ENCODE measurements at regions not wholly inside any gene's neighbourhood (a gene's known extent, or its start where the extent isn't known, plus 50 kb on each side); places are given as distances from the start of the nearest gene placed in this dataset.

DNA sequence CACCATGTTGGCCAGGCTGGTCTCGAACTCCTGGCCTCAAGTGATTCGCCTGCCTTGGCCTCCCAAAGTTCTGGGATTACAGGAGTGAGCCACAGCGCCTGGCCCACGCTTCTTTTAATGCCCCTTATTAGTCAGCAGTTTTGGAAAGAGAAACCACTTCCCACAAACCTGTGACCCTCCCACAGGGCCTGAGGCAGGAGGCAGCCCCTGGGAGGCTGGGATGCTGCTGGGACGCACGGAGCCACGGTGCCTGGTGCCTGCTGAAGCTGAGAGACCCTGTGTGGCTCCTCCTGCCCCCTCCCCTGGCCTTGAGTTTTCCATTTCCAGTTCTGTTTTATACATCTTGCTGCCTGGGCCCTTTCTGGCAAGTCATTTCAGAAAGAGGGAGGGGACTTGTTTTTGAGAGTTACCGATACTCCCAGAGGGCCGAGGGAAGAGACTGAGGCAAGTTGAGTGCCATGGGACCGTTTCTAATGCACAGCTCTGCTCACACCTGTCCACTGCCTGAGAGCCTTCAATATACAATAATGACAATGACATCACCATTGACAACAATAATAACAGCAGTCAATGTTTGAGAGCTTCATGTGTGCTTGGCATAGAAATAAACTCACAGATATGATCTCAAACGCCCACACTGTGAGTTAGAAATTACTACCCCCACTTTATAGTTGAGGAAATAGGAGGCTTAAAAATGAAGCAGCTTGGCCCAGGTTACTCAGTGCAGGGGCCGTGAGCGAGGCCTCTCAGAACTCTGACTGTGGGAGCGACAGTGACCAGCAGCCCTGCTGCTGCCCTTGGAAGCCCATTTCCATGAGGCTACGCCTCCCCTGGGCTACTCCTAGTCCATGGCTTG lies 78.1 kb upstream of the YWHAQ start:
- H3K27me3 Mint-ChIP-seq (ENCODE audit: low read depth), result no peaks in the 10 kb centered on the region
- peaks cover 23% of the 10 kb centered on the region for H3K4me1 Mint-ChIP-seq (ENCODE audit: low read depth)
- no peaks in the 10 kb centered on the region for H3K9me3 Mint-ChIP-seq (ENCODE audit: insufficient read depth)
- H3K4me3 Mint-ChIP-seq, result no peak overlapping the region
- ATAC-seq, result no peak
- POLR2A ChIA-PET, result no interaction called here
- no peak overlapping the region for H3K27ac Mint-ChIP-seq
- no peaks in the 10 kb centered on the region for H3K36me3 Mint-ChIP-seq (ENCODE audit: low read depth)
- no peak for DNase-seq
- CTCF ChIA-PET, result interaction anchor here (1.2 kb wide), 2 partner anchors 12 to 19 kb away, joined by 3 read pairs; no protein-coding TSS in a partner anchor

DNA sequence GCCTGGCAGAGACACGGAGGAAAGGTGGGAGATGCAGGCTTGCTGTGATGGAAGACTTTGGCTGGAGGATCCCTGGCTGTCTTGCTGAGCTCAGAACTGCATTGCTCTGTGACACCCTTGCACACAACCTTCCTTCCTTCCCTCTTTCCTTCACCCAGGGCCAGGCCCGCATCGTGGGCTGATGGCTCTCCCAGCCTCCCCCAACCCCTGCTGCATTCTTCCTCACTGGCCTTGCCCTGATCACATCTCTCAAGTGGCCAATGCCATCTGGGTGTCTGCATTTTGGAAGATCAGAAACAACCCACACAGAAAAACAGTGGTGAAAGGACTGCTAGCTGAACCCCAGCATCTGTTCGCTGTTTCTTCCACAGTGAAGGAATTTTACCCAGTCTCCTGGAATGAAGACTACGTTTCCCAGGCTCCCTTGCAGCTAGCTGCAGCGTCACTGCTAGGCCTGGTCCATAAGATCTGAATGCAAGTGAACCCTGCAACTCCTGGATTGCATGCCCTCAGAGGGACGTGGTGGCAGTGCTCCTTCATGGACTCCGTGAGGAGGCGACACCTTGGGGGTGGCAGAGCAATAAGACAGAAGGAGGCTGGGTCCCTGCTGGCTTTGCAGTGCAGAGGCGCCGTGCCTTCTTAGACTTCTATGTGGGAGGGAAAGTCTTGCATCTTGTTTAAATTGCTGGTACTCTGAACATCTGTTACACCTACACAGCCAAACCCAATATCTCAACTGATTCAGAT lies 78.9 kb upstream of the YWHAQ start:
- H3K36me3 Mint-ChIP-seq (ENCODE audit: low read depth), result no peaks in the 10 kb centered on the region

DNA sequence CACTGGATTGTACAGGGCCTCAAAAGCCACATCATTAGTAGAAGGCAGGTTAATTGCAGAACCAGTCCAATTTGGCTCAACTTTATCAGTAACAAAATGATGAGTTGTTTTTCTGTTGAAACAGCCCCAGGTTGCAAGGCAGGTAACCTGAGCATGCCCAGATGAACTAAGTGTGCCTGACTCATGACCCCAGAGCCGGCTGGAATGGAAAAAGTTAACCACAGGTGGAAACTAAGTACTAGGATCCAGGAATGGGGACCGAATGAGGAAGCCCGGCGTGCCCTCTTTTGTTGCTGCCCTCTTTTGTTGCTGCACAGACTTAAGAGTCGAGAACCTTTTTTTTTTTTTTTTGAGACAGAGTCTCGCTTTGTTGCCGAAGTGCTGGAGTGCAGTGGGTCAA lies 79.5 kb upstream of the YWHAQ start:
- ChIA-PET POLR2A (no interaction called here), CTCF (no interaction called here)
- H3K27ac Mint-ChIP-seq, result no peak overlapping the region
- no peaks in the 10 kb centered on the region for H3K36me3 Mint-ChIP-seq (ENCODE audit: low read depth)
- ATAC-seq, result no peak
- no peak overlapping the region for H3K4me3 Mint-ChIP-seq
- H3K4me1 Mint-ChIP-seq (ENCODE audit: low read depth), result peaks cover 12% of the 10 kb centered on the region
- no peak for DNase-seq
- no peaks in the 10 kb centered on the region for H3K9me3 Mint-ChIP-seq (ENCODE audit: insufficient read depth)
- no peaks in the 10 kb centered on the region for H3K27me3 Mint-ChIP-seq (ENCODE audit: low read depth)

More for the DNA sequence above, 78.9 kb upstream of the YWHAQ start:
- DNase-seq, result no peak
- Mint-ChIP-seq H3K27ac (no peak overlapping the region), H3K4me3 (no peak overlapping the region), H3K9me3 (ENCODE audit: insufficient read depth) (no peaks in the 10 kb centered on the region), H3K4me1 (ENCODE audit: low read depth) (peaks cover 18% of the 10 kb centered on the region), H3K27me3 (ENCODE audit: low read depth) (no peaks in the 10 kb centered on the region)
- ATAC-seq, result no peak
- CTCF ChIA-PET, result interaction anchor here (1.2 kb wide), 1 partner anchor 11 kb away, joined by 3 read pairs; no protein-coding TSS in a partner anchor
- POLR2A ChIA-PET, result no interaction called here

DNA sequence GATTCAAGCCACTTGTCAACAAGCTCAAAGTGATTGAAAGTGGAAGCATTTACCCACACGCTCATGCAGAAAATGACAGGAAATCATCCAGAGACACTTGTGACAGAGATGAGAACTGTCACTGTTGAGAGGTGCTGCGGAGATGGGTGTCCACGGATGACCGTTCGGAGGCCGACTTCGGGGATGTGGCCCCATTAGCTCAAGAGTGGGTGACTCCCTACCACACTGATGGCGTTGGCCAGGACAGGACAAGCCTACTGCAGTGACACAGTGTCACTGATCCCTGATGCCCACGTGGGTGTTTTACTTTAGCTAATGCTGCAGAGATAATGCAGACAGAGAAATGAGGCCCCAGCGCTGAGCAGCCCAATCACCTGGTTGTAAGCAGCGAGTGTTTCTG lies 81.5 kb upstream of the YWHAQ start:
- no peak overlapping the region for H3K4me3 Mint-ChIP-seq

DNA sequence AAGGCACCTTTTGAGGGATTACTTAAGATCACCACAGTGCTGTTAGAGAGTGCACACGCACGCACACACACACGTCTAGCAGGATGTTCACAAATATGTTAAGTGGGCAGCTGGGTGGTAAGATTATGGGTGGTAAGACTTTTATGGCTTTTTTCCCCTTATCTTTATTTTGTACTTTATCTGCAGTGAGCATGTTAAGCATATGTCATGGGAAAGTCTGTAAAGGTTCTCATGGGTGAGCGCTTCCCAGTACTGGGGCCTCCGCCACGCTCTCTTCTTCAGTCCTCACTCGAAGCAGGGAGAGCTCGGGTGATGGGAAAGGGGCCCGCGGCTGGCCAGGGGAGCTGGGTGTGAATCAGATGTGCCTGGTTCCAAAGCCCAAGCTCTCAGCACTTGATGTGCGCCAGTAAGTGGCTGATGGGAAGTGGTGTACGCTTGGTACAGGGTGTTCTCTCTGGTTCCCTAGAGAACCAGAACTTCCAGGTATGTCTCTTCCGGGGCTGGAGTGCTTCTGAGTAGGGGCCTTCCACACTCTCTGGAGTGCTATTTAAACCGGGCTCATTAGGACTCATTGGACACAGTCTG lies 83.9 kb upstream of the YWHAQ start:
- H3K4me1 Mint-ChIP-seq (ENCODE audit: low read depth), result peaks cover 8% of the 10 kb centered on the region
- no peak overlapping the region for H3K4me3 Mint-ChIP-seq
- no peaks in the 10 kb centered on the region for H3K36me3 Mint-ChIP-seq (ENCODE audit: low read depth)
- ChIA-PET CTCF (no interaction called here), POLR2A (interaction anchor here (1.0 kb wide), 1 partner anchor 23 kb away, joined by 3 read pairs; no protein-coding TSS in a partner anchor)
- ATAC-seq (no peak), DNase-seq (no peak)
- no peaks in the 10 kb centered on the region for H3K9me3 Mint-ChIP-seq (ENCODE audit: insufficient read depth)
- H3K27me3 Mint-ChIP-seq (ENCODE audit: low read depth), result no peaks in the 10 kb centered on the region
- H3K27ac Mint-ChIP-seq, result no peak overlapping the region

More for the DNA sequence above, 81.5 kb upstream of the YWHAQ start:
- Mint-ChIP-seq H3K27me3 (ENCODE audit: low read depth) (no peaks in the 10 kb centered on the region), H3K36me3 (ENCODE audit: low read depth) (no peaks in the 10 kb centered on the region), H3K27ac (peak overlapping the region; percentile 44), H3K9me3 (ENCODE audit: insufficient read depth) (no peaks in the 10 kb centered on the region), H3K4me1 (ENCODE audit: low read depth) (peaks cover 11% of the 10 kb centered on the region)
- ChIA-PET POLR2A (interaction anchor here (0.7 to 1.2 kb wide), 5 partner anchors 17 to 225 kb away, joined by 3 to 7 read pairs (median 3); no protein-coding TSS in a partner anchor), CTCF (interaction anchor here (1.5 kb wide), 1 partner anchor 9 kb away, joined by 6 read pairs; no protein-coding TSS in a partner anchor)
- no peak for ATAC-seq
- no peak for DNase-seq

DNA sequence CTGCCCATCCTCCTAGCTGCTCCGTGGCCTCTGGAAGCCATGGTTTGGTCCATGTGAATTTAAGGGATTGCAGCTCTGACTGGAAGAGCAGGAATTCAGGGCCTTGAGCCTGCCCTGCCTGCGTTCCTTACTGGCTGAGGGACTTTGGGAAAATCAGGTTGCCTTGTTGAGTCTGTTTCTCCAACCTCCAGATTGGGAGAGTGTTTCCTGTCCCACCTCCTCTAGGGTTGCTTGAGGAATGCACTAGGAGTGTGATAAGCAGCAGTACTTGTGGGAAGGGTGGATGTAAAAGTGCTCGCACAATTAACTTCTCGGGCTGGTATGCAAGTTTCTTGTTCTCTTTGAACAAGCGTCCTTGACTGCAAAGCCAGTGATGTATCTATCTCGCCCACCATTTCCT lies 84.4 kb upstream of the YWHAQ start:
- Mint-ChIP-seq H3K36me3 (ENCODE audit: low read depth) (no peaks in the 10 kb centered on the region), H3K4me3 (no peak overlapping the region), H3K9me3 (ENCODE audit: insufficient read depth) (no peaks in the 10 kb centered on the region), H3K4me1 (ENCODE audit: low read depth) (peaks cover 8% of the 10 kb centered on the region), H3K27me3 (ENCODE audit: low read depth) (no peaks in the 10 kb centered on the region), H3K27ac (no peak overlapping the region)
- DNase-seq, result no peak
- no peak for ATAC-seq
- CTCF ChIA-PET, result no interaction called here
- POLR2A ChIA-PET, result no interaction called here

DNA sequence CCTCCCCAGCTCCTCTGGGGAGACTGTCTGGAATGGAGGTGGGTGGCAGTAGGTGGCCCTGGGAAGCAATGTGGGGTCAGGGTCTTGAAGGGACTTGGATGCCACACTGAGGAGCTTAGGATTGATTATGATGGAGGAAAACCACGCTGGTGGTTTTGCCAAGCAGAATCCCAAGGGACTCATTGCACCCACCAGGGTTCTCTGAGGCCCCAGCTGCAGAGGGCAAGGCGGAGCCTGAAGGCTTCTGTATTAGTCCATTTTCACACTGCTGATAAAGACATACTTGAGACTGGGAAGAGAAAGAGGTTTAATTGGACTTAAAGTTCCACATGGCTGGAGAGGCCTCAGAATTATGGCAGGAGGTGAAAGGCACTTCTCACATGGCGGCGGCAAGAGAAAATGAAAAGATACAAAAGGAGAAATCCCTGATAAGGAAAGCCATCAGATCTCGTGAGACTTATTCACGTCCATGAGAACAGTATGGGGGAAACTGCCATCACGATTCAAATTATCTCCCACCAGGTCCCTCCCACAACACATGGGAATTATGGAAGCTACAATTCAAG lies 87.2 kb upstream of the YWHAQ start:
- CTCF ChIA-PET, result no interaction called here
- ATAC-seq, result no peak
- DNase-seq, result no peak
- Mint-ChIP-seq H3K4me3 (no peak overlapping the region), H3K9me3 (ENCODE audit: insufficient read depth) (no peaks in the 10 kb centered on the region), H3K36me3 (ENCODE audit: low read depth) (no peaks in the 10 kb centered on the region), H3K4me1 (ENCODE audit: low read depth) (no peaks in the 10 kb centered on the region), H3K27ac (no peak overlapping the region), H3K27me3 (ENCODE audit: low read depth) (no peaks in the 10 kb centered on the region)
- POLR2A ChIA-PET, result no interaction called here

DNA sequence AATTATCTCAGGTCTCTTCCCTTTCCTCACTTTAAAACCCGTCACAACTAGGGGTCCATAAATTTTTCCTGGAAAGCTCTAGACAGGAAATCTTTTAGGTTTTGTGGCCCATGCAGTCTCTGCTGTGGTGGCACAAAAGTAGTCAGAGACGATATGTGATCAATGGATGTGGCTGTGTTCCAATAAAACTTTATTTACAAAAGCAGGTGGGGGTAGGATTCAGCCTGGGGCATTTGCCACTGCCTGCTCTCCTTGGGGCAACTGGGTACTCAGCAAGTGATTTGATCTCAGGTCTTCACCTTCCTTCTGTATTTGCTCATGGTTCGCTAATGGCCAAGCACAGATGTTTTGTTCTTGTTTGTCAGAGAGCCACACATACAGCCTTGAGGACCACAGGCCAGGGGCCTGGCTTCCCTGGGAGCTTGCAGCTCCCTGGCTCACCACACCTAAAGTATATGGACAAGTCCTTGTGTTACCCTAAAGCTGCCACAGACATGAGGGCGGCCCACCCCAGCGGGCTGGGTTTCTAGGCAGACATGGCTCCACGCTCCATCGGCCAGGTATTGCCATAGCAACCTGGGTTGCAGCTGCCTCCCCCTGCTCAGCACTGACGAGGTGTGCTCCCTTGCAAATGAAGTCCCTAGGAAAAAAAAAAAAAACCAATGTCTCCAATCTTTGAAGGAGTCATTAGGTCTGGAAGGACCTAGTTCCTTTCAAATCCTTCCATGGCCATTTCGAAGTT lies 89.7 kb upstream of the YWHAQ start:
- peaks cover 9% of the 10 kb centered on the region for H3K27me3 Mint-ChIP-seq (ENCODE audit: low read depth)
- CTCF ChIA-PET, result interaction anchor here (1.5 kb wide), 1 partner anchor 11 kb away, joined by 3 read pairs; no protein-coding TSS in a partner anchor
- POLR2A ChIA-PET, result no interaction called here
- ATAC-seq, result no peak
- no peak overlapping the region for H3K4me3 Mint-ChIP-seq
- H3K4me1 Mint-ChIP-seq (ENCODE audit: low read depth), result no peaks in the 10 kb centered on the region
- no peak for DNase-seq
- H3K9me3 Mint-ChIP-seq (ENCODE audit: insufficient read depth), result no peaks in the 10 kb centered on the region
- H3K36me3 Mint-ChIP-seq (ENCODE audit: low read depth), result no peaks in the 10 kb centered on the region
- no peak overlapping the region for H3K27ac Mint-ChIP-seq

DNA sequence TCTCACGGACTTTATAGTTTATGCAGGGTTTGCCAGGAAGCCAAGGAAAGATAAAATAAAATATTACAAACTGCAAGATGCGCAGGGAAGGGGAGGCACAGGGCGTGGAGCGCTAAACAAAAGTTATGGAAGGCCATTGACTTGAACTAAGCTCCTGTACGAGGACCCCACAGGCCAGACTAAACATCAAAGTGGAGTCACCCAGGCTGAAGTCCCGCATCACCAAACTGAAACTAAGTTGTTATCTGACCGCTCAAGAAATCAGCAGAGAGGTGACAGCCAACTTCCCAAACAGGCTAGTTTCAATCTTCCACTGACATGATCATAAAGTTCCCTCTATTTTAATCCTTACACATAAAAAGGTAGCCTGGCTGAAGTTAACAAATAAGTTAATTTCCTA lies 90.5 kb upstream of the YWHAQ start:
- Mint-ChIP-seq H3K27ac (no peak overlapping the region), H3K4me1 (ENCODE audit: low read depth) (no peaks in the 10 kb centered on the region), H3K4me3 (no peak overlapping the region), H3K36me3 (ENCODE audit: low read depth) (no peaks in the 10 kb centered on the region), H3K27me3 (ENCODE audit: low read depth) (peaks cover 9% of the 10 kb centered on the region), H3K9me3 (ENCODE audit: insufficient read depth) (no peaks in the 10 kb centered on the region)
- ChIA-PET CTCF (interaction anchor here (1.5 kb wide), 1 partner anchor 12 kb away, joined by 3 read pairs; no protein-coding TSS in a partner anchor), POLR2A (no interaction called here)
- no peak for ATAC-seq
- no peak for DNase-seq

DNA sequence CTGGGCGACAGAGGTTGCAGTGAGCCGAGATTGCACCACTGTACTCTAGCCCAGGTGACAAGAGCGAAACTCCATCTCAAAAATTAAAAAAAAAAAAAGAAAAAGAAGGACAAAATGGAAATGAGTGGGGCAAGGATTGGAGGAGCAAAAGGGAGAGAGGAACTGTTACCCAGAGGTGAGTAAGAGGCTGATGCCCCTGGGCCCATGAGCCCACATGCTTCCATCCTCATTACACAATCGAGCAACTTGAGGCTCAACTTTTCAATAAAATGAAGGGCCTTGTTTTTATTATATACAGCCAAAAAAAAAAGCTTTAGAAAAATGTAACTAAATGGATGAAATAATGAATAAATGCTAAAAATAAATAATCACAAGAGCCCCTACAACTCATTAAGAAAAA lies 91.7 kb upstream of the YWHAQ start:
- DNase-seq (no peak), ATAC-seq (no peak)
- peaks cover 9% of the 10 kb centered on the region for H3K27me3 Mint-ChIP-seq (ENCODE audit: low read depth)
- ChIA-PET POLR2A (no interaction called here), CTCF (no interaction called here)
- no peaks in the 10 kb centered on the region for H3K4me1 Mint-ChIP-seq (ENCODE audit: low read depth)
- H3K27ac Mint-ChIP-seq, result no peak overlapping the region
- H3K36me3 Mint-ChIP-seq (ENCODE audit: low read depth), result no peaks in the 10 kb centered on the region
- no peak overlapping the region for H3K4me3 Mint-ChIP-seq
- no peaks in the 10 kb centered on the region for H3K9me3 Mint-ChIP-seq (ENCODE audit: insufficient read depth)

DNA sequence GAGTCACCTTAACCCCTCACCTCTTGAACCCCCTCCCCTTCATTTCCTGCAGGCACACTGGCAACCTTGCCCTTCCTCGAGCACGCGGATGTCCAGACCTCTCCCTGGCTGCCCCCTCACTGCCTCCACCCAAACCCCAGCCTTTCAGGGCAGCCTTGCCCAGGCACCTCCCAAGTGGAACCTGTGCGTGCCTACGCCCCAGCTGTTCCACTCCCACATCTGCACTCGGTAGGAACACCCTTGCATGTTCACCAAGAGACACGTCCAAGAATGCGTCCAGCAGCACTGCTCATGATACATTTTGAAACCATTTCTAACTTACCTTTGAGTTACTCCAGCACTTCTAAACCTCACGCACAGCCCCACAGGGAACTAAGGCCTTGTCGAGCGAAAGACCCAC lies 93.8 kb upstream of the YWHAQ start:
- Mint-ChIP-seq H3K4me1 (ENCODE audit: low read depth) (no peaks in the 10 kb centered on the region), H3K36me3 (ENCODE audit: low read depth) (no peaks in the 10 kb centered on the region), H3K9me3 (ENCODE audit: insufficient read depth) (no peaks in the 10 kb centered on the region), H3K27ac (no peak overlapping the region), H3K4me3 (no peak overlapping the region), H3K27me3 (ENCODE audit: low read depth) (peaks cover 15% of the 10 kb centered on the region)
- ATAC-seq (no peak), DNase-seq (no peak)
- ChIA-PET CTCF (interaction anchor here (1.0 kb wide), 1 partner anchor 75 kb away, joined by 3 read pairs; no protein-coding TSS in a partner anchor), POLR2A (no interaction called here)
